ENCODE measurements at regions not wholly inside any gene's neighbourhood (a gene's known extent, or its start where the extent isn't known, plus 50 kb on each side); places are given as distances from the start of the nearest gene placed in this dataset.

- Histone ChIP-seq H3K79me2 (ENCODE audit: insufficient read depth, low read length) (no peaks in the 10 kb centered on the region), H3K36me3 (ENCODE audit: insufficient read depth, low read length) (no peaks in the 10 kb centered on the region), H3K4me2 (ENCODE audit: insufficient read depth, low read length) (no peak overlapping the region), H3K4me1 (ENCODE audit: insufficient read depth, low read length) (no peaks in the 10 kb centered on the region), H3K27me3 (ENCODE audit: insufficient read depth, low read length, poor library complexity) (no peaks in the 10 kb centered on the region), H3K9ac (ENCODE audit: low read depth, low read length) (no peak overlapping the region), H3K4me3 (ENCODE audit: low read depth in 1 of 2, low read length in 2 of 2) (no peak overlapping the region), H3K27ac (ENCODE audit: low read length) (no peak overlapping the region), H2AFZ (ENCODE audit: low read depth, low read length) (peak overlapping the region; percentile 3; the same call in 1 of the 2 replicates), H3K9me3 (ENCODE audit: insufficient read depth, low read length, severe bottlenecking) (peaks cover 4% of the 10 kb centered on the region), H4K20me1 (ENCODE audit: insufficient read depth, low read length) (no peaks in the 10 kb centered on the region)
- DNase-seq (no peak), ATAC-seq (ENCODE audit: insufficient read depth, low read depth) (no peak)
- TF ChIP-seq EZH2 (IDR thresholded peaks at IDR 0.05; ENCODE audit: borderline replicate concordance, low read depth, low read length, severe bottlenecking): no peak
- no peak for TF ChIP-seq CTCF (IDR thresholded peaks at IDR 0.05; ENCODE audit: borderline replicate concordance, extremely low read depth, low read length, poor library complexity, severe bottlenecking)
Measured at GRCh38 chr4:129900430-129900953, 804.5 kb downstream of the C4orf33 start.

- Histone ChIP-seq H3K79me2 (ENCODE audit: insufficient read depth, low read length) (no peaks in the 10 kb centered on the region), H3K9me3 (ENCODE audit: insufficient read depth, low read length, severe bottlenecking) (peaks cover 4% of the 10 kb centered on the region), H3K4me3 (ENCODE audit: low read depth in 1 of 2, low read length in 2 of 2) (no peak overlapping the region), H3K4me1 (ENCODE audit: insufficient read depth, low read length) (no peaks in the 10 kb centered on the region), H3K27me3 (ENCODE audit: insufficient read depth, low read length, poor library complexity) (no peaks in the 10 kb centered on the region), H4K20me1 (ENCODE audit: insufficient read depth, low read length) (no peaks in the 10 kb centered on the region), H3K9ac (ENCODE audit: low read depth, low read length) (no peak overlapping the region), H2AFZ (ENCODE audit: low read depth, low read length) (no peak overlapping the region), H3K36me3 (ENCODE audit: insufficient read depth, low read length) (no peaks in the 10 kb centered on the region), H3K4me2 (ENCODE audit: insufficient read depth, low read length) (no peak overlapping the region), H3K27ac (ENCODE audit: low read length) (no peak overlapping the region)
- DNase-seq (no peak), ATAC-seq (ENCODE audit: insufficient read depth, low read depth) (no peak)
- TF ChIP-seq EZH2 (IDR thresholded peaks at IDR 0.05; ENCODE audit: borderline replicate concordance, low read depth, low read length, severe bottlenecking) (no peak), CTCF (IDR thresholded peaks at IDR 0.05; ENCODE audit: borderline replicate concordance, extremely low read depth, low read length, poor library complexity, severe bottlenecking) (no peak)
Measured at GRCh38 chr4:129901205-129901604, 805.3 kb downstream of the C4orf33 start.

- H3K4me2 ChIP-seq (ENCODE audit: insufficient read depth, low read length): no peak overlapping the region
- no peaks in the 10 kb centered on the region for H3K27me3 ChIP-seq (ENCODE audit: insufficient read depth, low read length, poor library complexity)
- H3K9me3 ChIP-seq (ENCODE audit: insufficient read depth, low read length, severe bottlenecking): no peaks in the 10 kb centered on the region
- no peaks in the 10 kb centered on the region for H3K36me3 ChIP-seq (ENCODE audit: insufficient read depth, low read length)
- no peak overlapping the region for H3K4me3 ChIP-seq (ENCODE audit: low read depth in 1 of 2, low read length in 2 of 2)
- no peaks in the 10 kb centered on the region for H3K4me1 ChIP-seq (ENCODE audit: insufficient read depth, low read length)
- TF ChIP-seq EZH2 (IDR thresholded peaks at IDR 0.05; ENCODE audit: borderline replicate concordance, low read depth, low read length, severe bottlenecking) (no peak), CTCF (IDR thresholded peaks at IDR 0.05; ENCODE audit: borderline replicate concordance, extremely low read depth, low read length, poor library complexity, severe bottlenecking) (no peak)
- ATAC-seq (ENCODE audit: insufficient read depth, low read depth) (no peak), DNase-seq (no peak)
- no peaks in the 10 kb centered on the region for H3K79me2 ChIP-seq (ENCODE audit: insufficient read depth, low read length)
- H2AFZ ChIP-seq (ENCODE audit: low read depth, low read length): no peak overlapping the region
- H4K20me1 ChIP-seq (ENCODE audit: insufficient read depth, low read length): no peaks in the 10 kb centered on the region
- no peak overlapping the region for H3K27ac ChIP-seq (ENCODE audit: low read length)
- no peak overlapping the region for H3K9ac ChIP-seq (ENCODE audit: low read depth, low read length)
Measured at GRCh38 chr4:129903861-129904260, 807.9 kb downstream of the C4orf33 start.

- DNase-seq (no peak), ATAC-seq (ENCODE audit: insufficient read depth, low read depth) (no peak)
Measured at GRCh38 chr4:129905256-129905655, 809.3 kb downstream of the C4orf33 start.

More at GRCh38 chr4:129905256-129905655, 809.3 kb downstream of the C4orf33 start:
- Histone ChIP-seq H3K9ac (ENCODE audit: low read depth, low read length) (no peak overlapping the region), H3K4me3 (ENCODE audit: low read depth in 1 of 2, low read length in 2 of 2) (no peak overlapping the region), H3K36me3 (ENCODE audit: insufficient read depth, low read length) (no peaks in the 10 kb centered on the region), H4K20me1 (ENCODE audit: insufficient read depth, low read length) (no peaks in the 10 kb centered on the region), H3K9me3 (ENCODE audit: insufficient read depth, low read length, severe bottlenecking) (no peaks in the 10 kb centered on the region), H3K79me2 (ENCODE audit: insufficient read depth, low read length) (no peaks in the 10 kb centered on the region), H3K4me1 (ENCODE audit: insufficient read depth, low read length) (no peaks in the 10 kb centered on the region), H3K4me2 (ENCODE audit: insufficient read depth, low read length) (no peak overlapping the region), H2AFZ (ENCODE audit: low read depth, low read length) (no peak overlapping the region), H3K27me3 (ENCODE audit: insufficient read depth, low read length, poor library complexity) (no peaks in the 10 kb centered on the region), H3K27ac (ENCODE audit: low read length) (no peak overlapping the region)
- no peak for TF ChIP-seq EZH2 (IDR thresholded peaks at IDR 0.05; ENCODE audit: borderline replicate concordance, low read depth, low read length, severe bottlenecking)
- TF ChIP-seq CTCF (IDR thresholded peaks at IDR 0.05; ENCODE audit: borderline replicate concordance, extremely low read depth, low read length, poor library complexity, severe bottlenecking): no peak

All from DND-41 (cell line).